Lung (tissue), 11 donors: ENCODE measurements at regions not wholly inside any gene's neighbourhood (a gene's known extent, or its start where the extent isn't known, plus 50 kb on each side); places are given as distances from the start of the nearest gene placed in this dataset.
A peak's percentile ranks its signal among the peaks of the same experiment; 100 is the strongest.

Experiments
- ATAC-seq: fragments of 200-7000 bp; cut with Tn5 transposase; one replicate; pipeline ENCODE4 v1.9.1; 2020; ENCODE audit warnings: moderate number of reproducible peaks; ENCODE audit not compliant: insufficient read depth, low FRiP score
- DNase-seq, 3 donors: peaks; one replicate each; pipeline ENCODE4 v3.0.0-alpha.2; 2013 to 2017
- H3K27ac ChIP-seq, 2 donors: one replicate each; pipeline ENCODE4 v1.5.1; 2013; ENCODE audit warnings: mild to moderate bottlenecking in 2 of 2, moderate library complexity in 2 of 2, control low read depth in 1 of 2, inconsistent platforms in 1 of 2, low read depth in 1 of 2, low read length in 1 of 2
- H3K27me3 ChIP-seq, 3 donors: one replicate each; pipeline ENCODE4 v1.5.1; 2013; ENCODE audit warnings: low read length in 2 of 3; ENCODE audit not compliant: control insufficient read depth in 3 of 3, insufficient read depth in 3 of 3
- H3K36me3 ChIP-seq, 4 donors: one replicate each; pipeline ENCODE4 v1.5.1; 2013; ENCODE audit warnings: low read length in 4 of 4, mild to moderate bottlenecking in 1 of 4, moderate library complexity in 1 of 4; ENCODE audit not compliant: control insufficient read depth in 4 of 4, insufficient read depth in 4 of 4
- H3K4me1 ChIP-seq, 5 donors: one replicate each; pipeline ENCODE4 v1.5.1; 2013; ENCODE audit warnings: low read length in 5 of 5, mild to moderate bottlenecking in 2 of 5, moderate library complexity in 1 of 5; ENCODE audit not compliant: control insufficient read depth in 5 of 5, insufficient read depth in 5 of 5
- H3K4me3 ChIP-seq: one replicate; pipeline ENCODE4 v1.5.1; 2013; ENCODE audit warnings: mild to moderate bottlenecking, control low read depth, moderate library complexity
- H3K9ac ChIP-seq, 2 donors: one replicate each; pipeline ENCODE4 v1.5.1; 2013; ENCODE audit warnings: low read length in 2 of 2, control low read depth in 1 of 2; ENCODE audit not compliant: insufficient read depth in 1 of 2
- H3K9me3 ChIP-seq, 4 donors: one replicate each; pipeline ENCODE4 v1.5.1; 2013; ENCODE audit warnings: low read length in 3 of 4, mild to moderate bottlenecking in 1 of 4, moderate library complexity in 1 of 4; ENCODE audit not compliant: control insufficient read depth in 4 of 4, insufficient read depth in 3 of 4
- CTCF ChIP-seq: IDR thresholded peaks from 2 replicates; pipeline ENCODE4 v1.5.1; 2012; ENCODE audit warnings: mild to moderate bottlenecking; ENCODE audit errors: control extremely low read depth, extremely low read depth
- WGBS, 2 donors: extraction: QIAGEN DNeasy Blood & Tissue Kit; methylation state at CpG; one replicate each; pipeline ENCODE4 v1.1.7; 2013; 5-methylcytosine and 5-hydroxymethylcytosine counted together
- donor health status: control.
- donor health status: control.
- donor health status: Bipolar disorder and iron deficiency.
- donor health status: healthy.
- donor health status: DM: yes; HTN: yes; CAD: no.

DNA sequence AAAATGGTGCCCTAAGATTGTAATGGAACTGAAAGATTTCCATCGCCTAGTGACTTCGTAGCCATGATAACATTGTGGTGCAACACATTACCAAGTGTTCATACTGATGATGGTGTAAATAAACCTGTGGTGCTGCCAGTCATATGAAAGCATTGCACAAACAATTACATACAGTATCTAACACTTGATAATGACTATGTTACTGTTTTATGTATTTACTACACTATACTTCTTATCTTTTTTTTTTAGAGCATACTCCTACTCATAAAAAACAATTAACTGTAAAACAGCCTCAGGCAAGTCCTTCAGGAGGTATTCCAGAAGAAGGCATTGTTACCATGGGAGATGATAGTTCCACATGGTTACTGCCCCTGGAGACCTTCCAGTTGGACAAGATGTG, 152.7 kb upstream of the EDNRA start:
- H3K36me3 ChIP-seq = no peaks in the 10 kb centered on the region
- DNase-seq = no peak
- H3K4me3 ChIP-seq = no peak overlapping the region
- TF ChIP-seq CTCF = no peak
- ATAC-seq = no peak
- H3K9ac ChIP-seq = no peak overlapping the region
- H3K9me3 ChIP-seq = no peaks in the 10 kb centered on the region
- 92 to 98% methylated on average over 2 of the region's 2 CpGs for WGBS, 2 donors
- no peaks in the 10 kb centered on the region for H3K27me3 ChIP-seq
- peaks cover 0 to 16% (median 8%) of the 10 kb centered on the region in 5 donors for H3K4me1 ChIP-seq
- peak overlapping the region in 1 of 2 donors; percentile 49 for H3K27ac ChIP-seq

- peak overlapping the region in 1 of 2 donors; percentile 60 for H3K27ac ChIP-seq
- ATAC-seq (no peak), DNase-seq (no peak)
- H3K4me1 ChIP-seq = peaks cover 0 to 16% (median 8%) of the 10 kb centered on the region in 5 donors
- no peak for TF ChIP-seq CTCF
- no peaks in the 10 kb centered on the region for H3K36me3 ChIP-seq
- WGBS, 2 donors = 82 to 91% methylated on average over 8 of the region's 8 CpGs
- no peak overlapping the region for H3K4me3 ChIP-seq
- no peaks in the 10 kb centered on the region for H3K9me3 ChIP-seq
- no peak overlapping the region for H3K9ac ChIP-seq
- H3K27me3 ChIP-seq = no peaks in the 10 kb centered on the region
Measured at GRCh38 chr4:147328756-147329446, 152.0 kb upstream of the EDNRA start.

DNA sequence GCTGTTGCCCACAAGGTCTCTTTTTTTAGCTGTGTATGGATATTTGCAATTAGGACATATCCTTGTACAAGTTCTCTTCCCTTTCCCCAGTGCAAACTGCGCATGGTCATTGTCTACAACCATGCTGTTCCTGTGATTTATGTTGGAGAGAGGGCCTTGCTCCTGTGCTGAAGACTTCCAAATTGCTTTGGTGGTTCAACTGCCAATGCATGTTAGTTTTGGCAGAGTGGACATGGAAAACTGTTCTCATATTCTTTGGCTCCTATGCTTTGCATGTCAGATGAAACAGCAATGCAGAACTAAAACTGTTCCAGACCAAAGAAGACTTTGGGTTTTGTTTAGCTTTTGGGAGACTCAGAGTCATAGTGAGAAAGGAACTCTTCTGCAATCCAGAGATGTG, 148.8 kb upstream of the EDNRA start:
- no peaks in the 10 kb centered on the region for H3K9me3 ChIP-seq
- no peaks in the 10 kb centered on the region for H3K36me3 ChIP-seq
- 84 to 90% methylated on average over 1 of the region's 1 CpG for WGBS, 2 donors
- no peak for DNase-seq
- no peak for ATAC-seq
- H3K27me3 ChIP-seq = no peaks in the 10 kb centered on the region
- H3K4me1 ChIP-seq = peaks cover 0 to 7% (median 3%) of the 10 kb centered on the region in 5 donors
- no peak overlapping the region for H3K4me3 ChIP-seq
- no peak overlapping the region for H3K27ac ChIP-seq
- no peak for TF ChIP-seq CTCF
- H3K9ac ChIP-seq = no peak overlapping the region

GRCh38 chr4:147334478-147334877, 146.4 kb upstream of the EDNRA start:
- no peak overlapping the region for H3K4me3 ChIP-seq
- H3K9me3 ChIP-seq = no peaks in the 10 kb centered on the region
- 38 to 53% methylated on average over 1 of the region's 1 CpG for WGBS, 2 donors
- H3K27me3 ChIP-seq = no peaks in the 10 kb centered on the region
- peaks cover 0 to 4% (median 0%) of the 10 kb centered on the region in 5 donors for H3K4me1 ChIP-seq
- no peak for DNase-seq
- ATAC-seq = no peak
- H3K27ac ChIP-seq = no peak overlapping the region
- H3K9ac ChIP-seq = no peak overlapping the region
- TF ChIP-seq CTCF = no peak
- H3K36me3 ChIP-seq = no peaks in the 10 kb centered on the region
